ENCODE measurements at regions not wholly inside any gene's neighbourhood (a gene's known extent, or its start where the extent isn't known, plus 50 kb on each side); places are given as distances from the start of the nearest gene placed in this dataset.

GRCh38 chr2:180655393-180655792, 325.0 kb upstream of the UBE2E3 start:
- ChIA-PET CTCF (no interaction called here), POLR2A (no interaction called here)
- no peak for DNase-seq (ENCODE audit: low read depth, low spot score)
- no peak for TF ChIP-seq CTCF (IDR thresholded peaks at IDR 0.05; ENCODE audit: insufficient read depth, low read length, missing control alignments)
- H3K4me3 ChIP-seq (ENCODE audit: low read depth, low read length): no peak overlapping the region

GRCh38 chr2:180653481-180653880, 326.9 kb upstream of the UBE2E3 start:
- ChIA-PET POLR2A (no interaction called here), CTCF (no interaction called here)
- DNase-seq (ENCODE audit: low read depth, low spot score): no peak
- no peak for TF ChIP-seq CTCF (IDR thresholded peaks at IDR 0.05; ENCODE audit: insufficient read depth, low read length, missing control alignments)
- H3K4me3 ChIP-seq (ENCODE audit: low read depth, low read length): no peak overlapping the region

GRCh38 chr2:180652794-180653193, 327.6 kb upstream of the UBE2E3 start:
- DNase-seq (ENCODE audit: low read depth, low spot score): no peak
- CTCF ChIA-PET: no interaction called here
- H3K4me3 ChIP-seq (ENCODE audit: low read depth, low read length): no peak overlapping the region
- POLR2A ChIA-PET: no interaction called here
- TF ChIP-seq CTCF (IDR thresholded peaks at IDR 0.05; ENCODE audit: insufficient read depth, low read length, missing control alignments): no peak

GRCh38 chr2:180651596-180651995, 328.8 kb upstream of the UBE2E3 start:
- no peak for TF ChIP-seq CTCF (IDR thresholded peaks at IDR 0.05; ENCODE audit: insufficient read depth, low read length, missing control alignments)

GRCh38 chr2:180647621-180648020, 332.8 kb upstream of the UBE2E3 start:
- no peak for TF ChIP-seq CTCF (IDR thresholded peaks at IDR 0.05; ENCODE audit: insufficient read depth, low read length, missing control alignments)
- CTCF ChIA-PET: no interaction called here

More at GRCh38 chr2:180651596-180651995, 328.8 kb upstream of the UBE2E3 start:
- DNase-seq (ENCODE audit: low read depth, low spot score): no peak
- no peak overlapping the region for H3K4me3 ChIP-seq (ENCODE audit: low read depth, low read length)
- POLR2A ChIA-PET: no interaction called here
- CTCF ChIA-PET: no interaction called here

GRCh38 chr2:180647221-180647620, 333.2 kb upstream of the UBE2E3 start:
- no peak for DNase-seq (ENCODE audit: low read depth, low spot score)
- POLR2A ChIA-PET: no interaction called here
- no peak overlapping the region for H3K4me3 ChIP-seq (ENCODE audit: low read depth, low read length)
- CTCF ChIA-PET: no interaction called here
- no peak for TF ChIP-seq CTCF (IDR thresholded peaks at IDR 0.05; ENCODE audit: insufficient read depth, low read length, missing control alignments)

More at GRCh38 chr2:180647621-180648020, 332.8 kb upstream of the UBE2E3 start:
- DNase-seq (ENCODE audit: low read depth, low spot score): no peak
- POLR2A ChIA-PET: no interaction called here
- no peak overlapping the region for H3K4me3 ChIP-seq (ENCODE audit: low read depth, low read length)
